Omental fat pad (tissue), 3 donors: ENCODE measurements at regions not wholly inside any gene's neighbourhood (a gene's known extent, or its start where the extent isn't known, plus 50 kb on each side); places are given as distances from the start of the nearest gene placed in this dataset.
"Not testable (repeated sequence)": the region's sequence is repeated elsewhere in the genome, so short reads cannot be mapped to it uniquely, and the experiment has no call there.

ENCODE experiments used
- ATAC-seq: fragments of 150-250 bp; one replicate; pipeline ENCODE4 v1.9.1; 2016; ENCODE audit warnings: mild to moderate bottlenecking, moderate library complexity; ENCODE audit not compliant: low FRiP score
- DNase-seq: peaks from one replicate; pipeline ENCODE4 v3.0.0-alpha.2; 2019; ENCODE audit warnings: low spot score
- TF ChIP-seq, protein P1 (sequence below), 3 donors: fragments of 450-650 bp; IDR thresholded peaks; one replicate each; pipeline ENCODE4 v1.5.1; 2016 to 2017; ENCODE audit warnings: antibody characterized with exemption in 3 of 3, mild to moderate bottlenecking in 3 of 3, moderate library complexity in 2 of 3

DNA sequence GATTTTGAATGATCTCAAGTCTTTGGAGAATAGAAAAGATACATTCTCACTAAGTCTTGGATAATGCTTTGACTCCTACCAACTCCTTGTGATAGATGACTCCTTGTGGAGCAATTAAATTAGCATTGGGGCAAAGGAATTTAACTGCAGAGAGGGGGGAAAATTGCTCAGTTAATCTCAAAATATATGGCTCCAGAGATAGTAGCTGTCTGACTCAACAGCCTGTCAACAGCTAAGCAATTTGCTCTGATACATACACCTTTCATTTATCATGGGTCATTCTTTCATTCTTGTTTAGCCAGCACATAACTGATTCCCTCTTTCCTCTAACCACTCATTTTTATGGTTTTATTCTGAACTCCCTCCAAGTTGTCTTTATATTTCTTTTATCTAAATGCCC lies 225.6 kb upstream of the OBI1 start:
- TF ChIP-seq, protein P1, sequence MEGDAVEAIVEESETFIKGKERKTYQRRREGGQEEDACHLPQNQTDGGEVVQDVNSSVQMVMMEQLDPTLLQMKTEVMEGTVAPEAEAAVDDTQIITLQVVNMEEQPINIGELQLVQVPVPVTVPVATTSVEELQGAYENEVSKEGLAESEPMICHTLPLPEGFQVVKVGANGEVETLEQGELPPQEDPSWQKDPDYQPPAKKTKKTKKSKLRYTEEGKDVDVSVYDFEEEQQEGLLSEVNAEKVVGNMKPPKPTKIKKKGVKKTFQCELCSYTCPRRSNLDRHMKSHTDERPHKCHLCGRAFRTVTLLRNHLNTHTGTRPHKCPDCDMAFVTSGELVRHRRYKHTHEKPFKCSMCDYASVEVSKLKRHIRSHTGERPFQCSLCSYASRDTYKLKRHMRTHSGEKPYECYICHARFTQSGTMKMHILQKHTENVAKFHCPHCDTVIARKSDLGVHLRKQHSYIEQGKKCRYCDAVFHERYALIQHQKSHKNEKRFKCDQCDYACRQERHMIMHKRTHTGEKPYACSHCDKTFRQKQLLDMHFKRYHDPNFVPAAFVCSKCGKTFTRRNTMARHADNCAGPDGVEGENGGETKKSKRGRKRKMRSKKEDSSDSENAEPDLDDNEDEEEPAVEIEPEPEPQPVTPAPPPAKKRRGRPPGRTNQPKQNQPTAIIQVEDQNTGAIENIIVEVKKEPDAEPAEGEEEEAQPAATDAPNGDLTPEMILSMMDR (IDR thresholded peaks at IDR 0.05): no peak
- DNase-seq (no peak), ATAC-seq (no peak)

DNA sequence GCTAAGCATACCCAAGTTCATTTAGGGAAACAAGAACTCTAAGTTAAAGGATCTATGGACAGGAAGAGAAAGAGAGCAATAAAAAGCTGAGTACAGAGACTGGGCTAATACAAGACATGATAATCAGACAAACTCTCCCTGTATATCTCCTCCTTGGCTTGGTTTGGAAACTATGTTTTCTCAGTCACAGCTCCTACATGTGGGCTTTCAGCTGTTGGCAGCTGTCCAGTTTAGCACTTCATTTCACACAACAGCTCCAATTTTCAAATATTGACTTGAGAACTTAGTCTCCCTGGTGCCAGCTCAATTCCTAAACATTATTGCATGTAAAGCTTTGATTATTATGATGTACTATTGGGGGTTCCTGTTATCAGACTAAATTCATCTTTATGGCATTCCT lies 222.8 kb upstream of the OBI1 start:
- no peak for DNase-seq
- ATAC-seq: no peak
- TF ChIP-seq, protein P1 (IDR thresholded peaks at IDR 0.05): no peak

DNA sequence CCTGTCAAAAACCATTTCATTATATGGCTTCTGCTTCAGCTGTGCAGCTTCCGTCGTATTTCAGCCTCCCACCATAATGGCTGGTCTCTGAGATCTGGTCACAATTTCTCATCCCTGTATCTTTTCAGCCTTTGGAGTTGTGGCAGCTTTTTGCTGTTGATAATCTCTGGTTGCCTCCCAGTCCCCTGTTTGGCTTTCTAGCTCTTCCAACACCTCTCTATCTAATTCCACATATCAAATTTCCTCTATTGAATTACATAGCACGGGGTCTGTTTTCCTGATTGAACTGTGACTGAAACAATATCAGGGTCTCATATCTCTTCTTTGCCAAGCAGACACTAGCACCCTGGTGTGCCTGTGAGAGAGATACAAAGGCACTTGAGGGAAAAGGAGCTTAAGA lies 222.1 kb upstream of the OBI1 start:
- ATAC-seq: no peak
- TF ChIP-seq, protein P1 (IDR thresholded peaks at IDR 0.05): no peak
- no peak for DNase-seq

DNA sequence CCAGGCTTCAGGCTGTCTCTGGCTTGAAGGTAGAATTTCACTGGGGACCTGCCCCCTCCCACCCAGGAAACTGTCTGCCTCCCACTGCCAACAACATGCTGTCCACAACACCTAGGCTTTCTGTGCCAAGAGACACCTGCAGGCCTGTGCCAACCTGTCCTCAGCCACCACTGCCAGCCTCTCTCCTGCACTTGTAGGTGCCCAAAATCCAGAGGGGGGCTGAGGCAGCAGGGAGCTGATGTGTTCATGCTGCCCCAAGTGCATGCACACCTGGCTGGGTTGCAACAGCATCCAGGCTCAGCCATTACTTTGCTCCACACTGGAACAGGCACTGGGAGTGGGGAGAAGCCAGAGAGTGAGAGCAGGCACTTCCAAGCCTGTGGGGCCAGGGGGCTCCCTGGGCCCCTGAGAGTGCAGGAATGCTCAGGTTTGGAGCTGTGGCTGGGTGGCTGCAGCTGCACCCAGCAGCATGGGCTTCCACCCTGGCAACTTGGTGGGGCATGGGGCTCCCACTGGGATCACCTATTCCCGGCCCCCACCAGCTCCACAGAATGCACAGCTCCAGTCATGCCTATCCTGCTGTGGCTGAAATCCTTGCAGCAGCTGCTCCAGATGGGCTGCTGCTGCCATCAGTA lies 218.1 kb upstream of the OBI1 start:
- ATAC-seq (no peak), DNase-seq (no peak)
- TF ChIP-seq, protein P1 (IDR thresholded peaks at IDR 0.05): no peak

DNA sequence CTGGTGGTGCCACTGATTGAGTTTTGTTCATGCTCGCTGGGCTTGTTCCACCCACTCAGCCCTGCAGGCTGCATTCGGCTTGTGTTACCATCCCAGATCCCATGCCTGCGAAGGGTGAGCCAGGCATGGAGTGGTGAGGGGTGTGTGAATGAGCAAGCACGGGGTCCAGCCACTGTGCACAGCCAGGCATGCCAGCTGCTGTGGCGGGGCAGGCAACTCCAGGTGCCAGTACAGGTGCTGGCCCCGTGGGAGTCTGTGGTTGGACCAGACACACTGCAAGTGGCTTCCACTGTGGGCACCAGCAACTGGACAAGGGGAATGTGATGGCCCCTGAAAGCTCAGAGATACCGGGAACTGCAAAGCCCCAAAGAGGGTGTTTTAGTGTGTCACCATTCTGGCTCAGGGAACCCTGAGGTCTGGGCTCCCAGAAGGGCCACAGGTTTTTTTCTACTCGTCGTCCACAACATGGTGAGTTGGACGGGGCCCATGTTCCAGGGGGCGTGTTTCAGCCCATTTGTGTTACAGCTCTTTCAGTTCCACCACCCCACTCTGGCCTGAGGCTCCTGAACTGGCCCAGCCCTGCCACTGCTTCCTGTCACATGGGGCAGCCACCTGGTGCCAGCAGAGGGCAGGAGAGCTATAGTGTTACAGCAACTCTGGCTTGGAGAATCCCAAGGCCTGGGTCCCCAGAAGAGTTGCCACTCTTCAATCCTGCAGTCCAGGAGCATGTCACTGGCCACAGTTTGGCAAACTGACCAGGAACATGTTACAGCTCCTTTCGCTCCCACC lies 217.0 kb upstream of the OBI1 start:
- TF ChIP-seq, protein P1 (IDR thresholded peaks at IDR 0.05): no peak
- ATAC-seq (no peak), DNase-seq (no peak)

DNA sequence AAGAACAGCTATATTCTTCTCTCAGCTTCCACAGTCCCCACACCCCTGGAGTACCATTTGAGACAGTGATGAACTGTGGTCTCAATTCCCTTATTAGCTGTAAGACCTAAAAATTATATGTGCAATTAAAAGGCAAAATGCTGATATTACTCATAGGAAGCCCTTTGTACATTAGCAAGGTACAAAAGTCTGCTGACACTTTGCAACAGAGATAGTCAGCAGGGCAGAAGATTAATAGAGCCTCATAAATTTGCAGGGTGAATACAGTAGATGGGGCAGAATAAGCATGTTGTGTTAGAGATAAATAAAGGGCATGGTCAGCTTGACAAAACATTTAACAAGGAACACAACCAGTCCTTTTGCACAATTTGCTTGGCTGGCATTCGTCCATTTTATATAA lies 210.0 kb upstream of the OBI1 start:
- ATAC-seq (no peak), DNase-seq (no peak)
- TF ChIP-seq, protein P1 (IDR thresholded peaks at IDR 0.05): no peak

DNA sequence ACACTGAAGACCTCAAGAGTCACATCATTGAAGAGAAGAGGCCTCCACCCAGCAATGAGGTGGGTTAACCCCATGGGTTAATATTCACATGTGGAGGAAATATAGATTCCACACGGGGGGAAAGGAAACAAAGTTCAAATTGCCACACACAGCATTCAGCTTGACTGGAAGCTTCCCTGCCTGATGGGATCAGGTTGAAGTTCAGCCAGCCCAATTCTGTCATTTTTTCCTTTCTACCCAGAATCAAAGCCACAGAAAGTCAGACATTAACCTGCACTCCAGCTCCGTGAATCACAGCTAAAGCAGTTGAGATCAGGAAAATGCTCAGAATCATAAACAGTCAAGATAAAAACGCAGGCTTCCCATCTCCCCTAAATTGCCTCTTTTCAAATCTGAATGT lies 208.7 kb upstream of the OBI1 start:
- no peak for ATAC-seq
- DNase-seq: no peak
- TF ChIP-seq, protein P1 (IDR thresholded peaks at IDR 0.05): no peak

DNA sequence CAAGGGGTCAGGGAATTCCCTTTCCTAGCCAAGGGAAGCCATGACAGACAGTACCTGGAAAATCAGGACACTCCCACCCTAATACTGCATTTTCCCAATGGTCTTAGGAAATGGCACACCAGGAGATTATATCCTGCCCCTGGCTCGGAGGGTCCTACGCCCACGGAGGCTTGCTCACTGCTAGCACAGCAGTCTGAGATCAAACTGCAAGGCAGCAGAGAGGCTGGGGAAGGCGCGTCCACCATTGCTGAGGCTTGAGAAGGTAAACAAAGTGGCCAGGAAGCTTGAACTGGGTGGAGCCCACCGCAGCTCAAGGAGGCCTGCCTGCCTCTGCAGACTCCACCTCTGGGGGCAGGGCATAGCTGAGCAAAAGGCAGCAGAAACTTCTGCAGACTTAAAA lies 207.1 kb upstream of the OBI1 start:
- ATAC-seq, DNase-seq: not testable (repeated sequence)
